Suppressor macrophage treated with lipopolysaccharide for 1 hour (primary cell): ENCODE measurements at regions not wholly inside any gene's neighbourhood (a gene's known extent, or its start where the extent isn't known, plus 50 kb on each side); places are given as distances from the start of the nearest gene placed in this dataset.

Experiments
- DNase-seq, 3 donors: peaks; one replicate each; pipeline ENCODE4 v3.0.0-alpha.2; 2020 to 2022

DNA sequence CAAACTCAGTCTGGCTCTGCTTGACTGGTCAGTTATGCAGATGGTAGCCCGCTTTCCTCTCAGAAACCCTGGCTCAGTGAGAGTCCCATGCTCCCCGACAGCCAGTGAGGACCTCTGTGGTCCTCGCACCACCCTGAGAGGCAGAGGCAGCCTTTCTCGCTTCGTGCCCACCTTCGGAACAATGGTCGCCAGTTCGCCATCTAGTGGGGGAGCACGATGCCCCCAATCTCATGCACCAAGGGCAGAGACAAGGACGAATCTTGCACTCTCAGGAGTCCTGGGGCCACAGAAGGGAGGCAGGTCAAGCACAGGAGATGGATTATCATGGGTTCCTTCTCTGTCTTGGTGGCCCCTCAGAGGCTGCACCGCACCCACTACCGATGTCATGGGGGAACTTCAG lies 75.2 kb downstream of the RHCG start:
- no peak for DNase-seq

GRCh38 chr15:89419370-89419984 lies 76.9 kb downstream of the RHCG start:
- peak; percentile 32 to 70 (median 67) for DNase-seq

GRCh38 chr15:89417206-89417725 lies 79.1 kb downstream of the RHCG start:
- DNase-seq: no peak

DNA sequence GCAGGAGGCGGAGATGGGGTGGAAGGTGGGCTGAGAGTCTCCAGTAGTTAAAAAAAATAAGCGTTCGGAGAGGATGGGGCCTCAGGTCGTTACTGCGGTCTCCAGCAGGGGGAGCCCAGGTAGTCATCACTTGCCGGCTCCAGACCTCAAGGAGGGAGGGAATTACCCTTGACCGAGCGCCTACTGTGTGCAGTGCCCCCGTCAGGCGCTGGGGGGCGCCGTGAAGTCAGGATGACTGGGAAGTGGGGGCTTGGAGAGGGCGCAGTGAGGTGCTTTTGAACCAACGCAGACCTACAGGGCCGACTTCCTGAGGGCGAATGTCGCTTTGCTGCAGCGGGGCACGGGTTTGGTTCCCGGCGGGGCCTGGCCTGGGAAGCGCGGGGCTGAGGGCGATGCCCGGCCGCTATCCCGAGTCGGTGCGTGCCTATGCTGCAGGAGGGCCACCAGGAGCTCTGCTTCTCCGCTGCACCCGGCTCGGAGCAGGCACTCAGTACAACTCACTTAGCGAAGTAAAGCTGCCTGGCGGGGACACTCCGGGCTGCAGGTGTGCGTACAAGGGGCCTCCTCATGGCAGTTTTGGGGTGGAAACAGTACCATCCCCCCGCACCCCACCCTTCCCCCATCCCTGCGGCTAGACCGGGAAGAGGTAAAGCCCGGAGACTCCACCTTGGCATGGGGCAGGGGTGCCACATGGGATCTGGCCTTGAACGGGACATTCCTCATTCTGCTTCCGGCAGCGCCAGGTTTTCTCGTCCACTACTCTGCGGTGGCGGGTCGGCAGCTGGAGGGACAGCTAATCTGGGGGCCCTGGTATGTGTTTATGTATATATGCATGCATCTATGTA lies 79.8 kb downstream of the RHCG start:
- peak; percentile 86 to 92 (median 88) for DNase-seq

DNA sequence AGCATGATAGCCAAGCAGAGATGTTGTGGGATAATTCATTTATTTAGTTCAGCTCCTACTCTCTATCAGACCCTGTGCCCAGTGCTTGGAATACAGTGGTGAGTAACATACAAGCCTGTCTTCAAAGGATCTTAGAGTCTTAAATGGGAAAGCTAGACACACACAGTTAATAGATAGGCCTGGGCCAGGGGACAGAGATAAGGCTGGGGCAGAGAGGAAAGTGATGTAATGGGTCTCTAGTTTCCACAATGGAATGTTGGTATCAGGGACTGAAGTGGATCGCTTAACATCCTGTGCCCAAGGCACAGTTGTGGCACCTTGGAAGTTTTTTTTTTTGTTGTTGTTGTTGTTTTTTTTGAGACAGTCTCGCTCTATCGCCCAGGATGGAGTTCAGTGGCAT lies 79.9 kb upstream of the POLG start:
- DNase-seq: no peak

GRCh38 chr15:89413877-89414276 lies 79.3 kb upstream of the POLG start:
- DNase-seq: no peak

DNA sequence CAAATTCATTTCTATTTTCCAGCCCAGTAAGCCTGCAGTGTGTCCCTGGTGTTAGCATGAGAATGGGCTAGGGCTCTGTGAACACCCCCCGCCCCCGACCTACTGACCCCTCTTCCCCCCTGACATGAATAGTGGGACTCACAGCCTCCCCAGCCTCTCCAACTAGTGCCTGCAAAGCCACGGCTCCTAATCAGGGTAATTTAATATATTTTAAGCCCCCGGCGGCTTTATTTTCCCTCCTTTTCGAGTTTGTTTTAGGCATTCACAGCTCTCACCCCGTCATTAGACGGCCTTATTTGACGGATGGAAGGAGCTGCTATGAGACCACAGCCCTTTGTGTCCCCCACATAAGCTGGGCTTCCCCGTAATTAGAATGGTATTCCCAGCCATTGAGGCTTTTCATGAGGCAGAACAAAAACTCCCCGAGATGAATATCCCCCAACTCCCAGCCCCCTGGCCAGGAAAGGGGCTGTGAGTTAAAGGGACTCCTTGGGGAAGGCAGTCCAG lies 78.3 kb upstream of the POLG start:
- no peak for DNase-seq

- DNase-seq: no peak
Observed at GRCh38 chr15:89410039-89410435, 75.4 kb upstream of the POLG start.

GRCh38 chr15:89409184-89410038 lies 74.8 kb upstream of the POLG start:
- no peak for DNase-seq

DNA sequence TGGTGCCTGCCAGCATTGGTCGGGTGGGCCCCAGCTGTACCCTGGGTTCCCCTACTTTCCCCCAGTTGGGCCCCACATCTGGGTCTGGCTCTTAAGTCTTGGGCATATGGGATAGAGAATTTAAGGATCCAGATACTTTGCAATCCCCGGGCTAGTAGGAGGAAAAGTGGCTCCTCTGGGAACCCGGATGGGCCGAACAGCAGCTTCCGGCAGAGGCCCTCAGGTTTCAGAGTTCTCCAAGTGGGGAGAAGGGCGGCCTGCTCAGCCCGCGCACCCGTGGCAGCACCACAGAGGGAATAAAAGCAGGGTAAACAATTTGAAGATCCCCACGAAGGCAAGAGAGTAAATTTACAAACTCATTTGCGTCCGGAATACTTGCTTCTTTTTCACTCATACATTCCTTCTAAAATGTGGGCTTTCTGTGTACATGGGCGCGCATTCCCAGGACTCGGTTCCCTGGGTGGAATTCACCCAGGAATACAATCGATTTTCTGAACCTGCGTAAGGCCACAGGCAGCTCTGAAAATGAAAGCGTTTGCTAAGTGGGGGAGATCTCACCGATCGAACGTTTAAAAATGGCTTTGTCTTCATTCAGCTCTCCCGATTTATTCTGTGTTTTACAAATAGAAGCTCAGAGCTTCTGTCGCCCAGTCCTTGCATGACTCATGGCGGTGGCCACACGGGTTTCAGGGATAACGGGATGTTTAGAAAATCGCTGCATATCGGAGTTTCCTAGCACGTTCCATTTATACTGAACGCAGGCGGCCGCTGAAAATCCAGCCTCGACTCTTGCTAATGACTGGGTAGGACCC lies 74.0 kb upstream of the POLG start:
- peak; percentile 59 to 70 (median 61) for DNase-seq

GRCh38 chr15:89406940-89407607 lies 72.5 kb upstream of the POLG start:
- DNase-seq: peak; percentile 78 to 81 (median 80)

GRCh38 chr15:89406218-89406939 lies 71.8 kb upstream of the POLG start:
- no peak for DNase-seq

GRCh38 chr15:89405494-89405893 lies 70.9 kb upstream of the POLG start:
- DNase-seq: no peak

DNA sequence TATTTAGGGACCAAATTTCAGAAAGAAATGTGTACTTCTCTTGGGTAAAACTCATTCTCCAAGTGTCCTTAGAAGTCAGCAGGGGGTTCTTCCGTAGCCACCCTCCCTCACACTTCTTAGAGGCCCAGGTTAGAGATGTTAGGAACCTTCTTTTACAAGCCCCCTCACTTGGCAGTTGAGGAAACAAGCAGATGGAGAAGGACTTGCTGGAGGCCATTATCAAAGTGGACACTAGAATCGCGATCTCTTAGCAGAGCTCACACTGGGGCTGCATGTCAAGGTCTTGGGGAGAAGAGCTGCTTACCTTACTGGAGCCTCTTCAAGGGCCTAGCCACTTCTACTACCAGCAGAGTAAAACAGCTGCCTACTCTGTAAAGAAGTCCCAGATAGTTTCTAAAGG lies 69.4 kb upstream of the POLG start:
- DNase-seq: no peak

DNA sequence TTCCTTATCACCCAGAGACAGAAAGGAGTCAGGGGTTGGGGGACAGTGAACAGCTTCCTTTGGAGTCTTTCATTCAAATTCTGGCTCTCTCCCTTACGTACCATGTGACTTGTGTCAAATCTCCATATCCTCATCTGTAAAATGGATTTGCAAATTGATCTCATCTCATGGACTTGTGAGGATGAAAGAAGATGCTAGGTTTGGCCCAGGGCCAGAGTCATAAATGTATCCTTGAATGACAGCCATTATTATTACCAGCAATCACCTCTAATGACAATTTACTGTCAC lies 67.8 kb upstream of the POLG start:
- DNase-seq: no peak

DNA sequence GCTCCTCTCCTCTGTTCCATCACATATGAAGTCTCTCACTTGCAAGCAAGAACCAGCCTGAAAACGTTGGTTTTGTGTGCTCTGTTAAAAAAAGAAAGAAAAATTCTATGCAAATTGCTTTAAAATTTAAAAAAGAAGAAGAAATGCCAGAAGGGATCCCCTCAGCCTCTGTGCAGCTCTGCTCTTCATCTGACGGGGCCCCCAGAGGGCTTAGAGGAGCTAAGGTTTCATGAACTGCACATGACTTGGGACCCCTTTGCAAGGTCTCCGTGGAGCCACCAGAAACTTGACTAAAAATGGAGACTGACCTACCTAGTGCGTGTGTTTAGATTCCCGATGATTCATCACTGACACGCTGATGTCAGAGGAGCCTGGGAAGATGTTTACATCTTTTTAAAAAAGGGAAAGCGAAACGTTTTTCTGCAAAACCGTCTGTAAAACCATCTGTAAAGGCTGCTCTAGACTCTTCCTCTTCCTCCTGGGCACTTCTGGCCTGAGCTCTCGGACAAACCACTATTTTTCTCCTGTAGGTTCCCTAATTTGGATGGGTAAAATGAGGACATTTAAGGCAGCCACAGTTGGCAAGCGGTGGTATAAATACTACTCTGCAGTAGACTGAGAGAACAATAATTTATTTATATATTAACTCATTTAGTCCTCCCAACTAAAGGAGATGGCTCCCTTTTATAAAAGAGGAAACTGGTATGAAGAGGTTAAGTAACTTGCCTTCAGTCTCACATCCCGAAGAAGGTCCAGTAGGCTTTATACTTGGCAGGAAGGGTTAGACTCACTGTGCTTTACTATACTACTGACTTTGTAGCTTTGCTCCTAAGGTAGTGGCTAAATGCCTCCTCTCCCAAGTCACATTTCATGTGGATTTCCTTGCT lies 67.2 kb upstream of the POLG start:
- peak; percentile 85 to 95 (median 93) for DNase-seq

- DNase-seq: no peak
Observed at GRCh38 chr15:89400782-89401545, 66.3 kb upstream of the POLG start.

- no peak for DNase-seq
Observed at GRCh38 chr15:89400116-89400781, 65.6 kb upstream of the POLG start.
